ENCODE measurements at regions not wholly inside any gene's neighbourhood (a gene's known extent, or its start where the extent isn't known, plus 50 kb on each side); places are given as distances from the start of the nearest gene placed in this dataset.

DNA sequence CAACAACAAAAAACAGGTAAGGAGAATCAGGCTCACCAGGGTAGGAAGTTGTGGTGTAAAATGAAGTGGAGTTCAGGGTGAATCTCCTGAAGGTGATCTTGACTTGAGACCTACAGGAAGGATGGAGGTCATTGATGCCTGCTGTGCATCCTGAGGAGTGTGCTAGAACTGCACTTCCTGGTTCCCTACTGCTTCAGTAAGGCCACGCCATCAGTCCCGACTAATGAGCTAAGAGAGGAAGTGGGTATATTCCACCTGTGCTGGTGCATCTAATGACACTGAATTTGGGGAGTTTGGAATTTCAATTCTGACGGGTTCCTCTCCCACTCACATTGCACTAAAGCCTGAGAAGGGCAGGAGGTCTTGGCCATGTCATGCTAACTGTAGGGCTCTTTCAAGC, 349.3 kb upstream of the SLC14A2 start:
- no peak for DNase-seq (ENCODE audit: low spot score)

DNA sequence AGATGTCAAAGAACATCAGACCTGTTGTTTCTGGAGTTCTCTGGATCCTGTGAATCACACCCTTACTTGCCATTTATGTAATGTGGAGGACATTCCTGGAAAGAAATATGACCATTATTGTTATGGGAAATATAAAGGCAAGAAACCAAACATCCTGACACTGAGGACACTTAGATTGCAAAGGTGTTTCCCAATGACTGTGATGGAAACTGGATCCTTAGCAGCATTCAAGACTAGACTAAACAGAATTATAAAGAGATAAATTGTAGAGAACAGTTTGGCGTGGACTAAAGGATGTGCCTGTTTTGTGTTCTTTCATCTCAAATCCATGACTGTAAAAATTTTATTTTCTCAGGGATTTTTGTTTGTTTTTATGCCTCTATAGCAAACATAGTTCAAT, 347.7 kb upstream of the SLC14A2 start:
- no peak for DNase-seq (ENCODE audit: low spot score)

DNA sequence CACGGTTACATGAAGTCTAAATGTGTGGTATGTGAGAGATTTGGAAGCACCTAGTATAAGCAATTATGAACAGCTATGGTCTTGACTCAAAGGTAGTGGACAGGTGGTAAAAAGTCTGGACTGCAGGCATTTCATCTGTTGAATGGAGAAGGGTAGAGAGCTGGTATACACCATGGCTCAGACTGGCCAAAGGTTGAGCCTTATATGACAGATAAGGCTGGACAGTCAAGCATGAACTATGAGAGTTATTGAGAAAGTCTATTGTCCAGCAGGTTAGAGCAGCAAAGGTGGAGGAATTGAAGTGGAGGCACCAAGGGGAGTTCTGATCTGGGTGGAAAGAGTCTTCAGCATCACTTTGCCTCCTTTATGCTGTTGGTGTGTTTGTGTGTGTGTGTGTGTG, 346.7 kb upstream of the SLC14A2 start:
- no peak for DNase-seq (ENCODE audit: low spot score)

DNA sequence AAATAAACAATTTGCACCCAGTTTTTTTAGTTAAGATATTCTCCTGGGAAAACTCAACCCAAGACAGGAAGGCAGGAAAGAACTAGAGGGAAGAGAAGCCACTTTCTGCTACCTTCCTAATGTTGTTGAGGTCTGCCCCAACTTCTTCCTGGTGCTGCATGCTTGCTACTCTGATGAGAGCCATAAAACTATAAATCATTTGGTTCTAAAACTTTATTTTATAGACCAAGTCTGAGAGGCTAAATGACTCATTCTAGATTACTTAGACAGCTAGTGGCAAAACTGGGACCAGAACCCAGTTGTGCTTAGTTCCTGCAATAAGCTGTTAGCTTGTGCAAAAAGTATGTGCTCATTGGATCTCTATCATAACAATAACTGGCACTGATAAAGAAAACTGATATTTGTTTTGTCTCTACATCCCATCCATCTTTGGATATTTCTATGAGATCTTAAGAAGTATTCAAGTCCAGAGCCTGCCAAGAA, 344.9 kb upstream of the SLC14A2 start:
- no peak for DNase-seq (ENCODE audit: low spot score)

DNA sequence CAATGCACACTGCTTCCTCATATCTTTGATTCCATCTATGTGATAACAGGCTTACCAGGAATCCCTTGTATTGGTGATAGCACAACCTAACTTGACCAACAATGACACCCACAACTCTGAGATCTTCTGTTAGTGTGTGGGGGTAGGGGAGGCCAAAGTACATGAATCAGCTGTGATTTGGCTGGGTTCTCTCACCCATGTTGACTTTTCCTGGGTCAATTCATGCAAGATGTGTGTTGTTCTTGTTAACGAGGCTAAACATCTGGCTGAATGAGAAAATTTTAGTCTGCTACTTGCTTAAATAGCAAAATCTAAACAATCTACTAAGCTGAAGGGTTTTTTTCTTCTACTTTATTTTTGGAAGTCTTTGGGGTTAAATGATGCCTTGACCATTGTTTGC, 341.2 kb upstream of the SLC14A2 start:
- no peak for DNase-seq (ENCODE audit: low spot score)

DNA sequence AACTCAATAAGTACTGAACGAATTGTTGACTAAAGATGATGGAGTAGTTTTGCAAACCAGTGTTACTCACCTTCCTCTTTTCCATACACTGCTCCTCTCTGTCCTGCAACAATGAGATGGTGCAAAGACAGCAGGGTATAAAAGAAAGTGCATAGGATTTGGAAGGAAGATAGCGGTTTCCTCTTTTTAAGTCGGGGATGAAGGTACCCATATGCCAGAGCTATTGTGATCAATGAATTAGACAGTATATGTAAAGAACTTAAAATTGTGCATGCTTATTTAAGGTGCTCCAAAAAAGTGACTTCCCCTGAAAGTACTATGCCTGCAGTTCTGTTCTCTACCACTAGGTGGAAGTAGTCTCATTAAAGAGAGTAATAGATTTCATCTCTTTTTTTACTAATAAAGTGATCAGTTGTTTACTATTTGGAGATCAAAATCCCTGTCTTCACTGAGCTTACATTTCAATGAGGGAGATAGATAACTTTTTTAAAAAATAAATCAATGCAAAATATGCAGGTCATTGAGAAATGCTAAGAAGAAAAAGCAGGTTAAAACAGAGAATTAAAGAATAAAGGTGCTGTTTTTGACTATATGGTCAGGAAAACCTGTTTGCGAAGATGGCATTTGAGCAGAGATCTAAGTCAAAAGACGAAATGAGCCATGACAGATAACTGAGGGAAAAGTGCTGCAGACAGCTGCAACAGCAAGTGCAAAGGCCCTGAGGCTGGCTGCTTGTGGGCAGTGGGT, 339.7 kb upstream of the SLC14A2 start:
- DNase-seq (ENCODE audit: low spot score), result peak; percentile 69

DNA sequence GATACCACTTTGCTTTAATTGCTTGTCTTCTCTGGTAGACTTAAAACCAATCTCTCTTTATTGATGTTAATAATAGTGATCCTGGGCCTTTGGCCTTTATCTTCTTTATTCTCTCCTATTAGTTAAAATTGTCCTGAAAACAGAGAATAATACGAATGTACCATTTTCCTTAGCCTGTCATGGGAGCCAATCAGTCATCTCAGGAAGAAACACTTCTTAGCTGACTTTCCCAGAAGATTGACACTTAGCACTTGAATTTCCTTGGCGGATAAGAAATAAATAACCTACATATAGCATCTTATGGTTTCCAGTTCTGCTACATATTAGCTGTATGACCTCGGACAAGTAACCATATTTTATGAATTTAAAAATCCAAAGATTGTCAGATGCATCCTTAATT, 338.4 kb upstream of the SLC14A2 start:
- DNase-seq (ENCODE audit: low spot score), result no peak

DNA sequence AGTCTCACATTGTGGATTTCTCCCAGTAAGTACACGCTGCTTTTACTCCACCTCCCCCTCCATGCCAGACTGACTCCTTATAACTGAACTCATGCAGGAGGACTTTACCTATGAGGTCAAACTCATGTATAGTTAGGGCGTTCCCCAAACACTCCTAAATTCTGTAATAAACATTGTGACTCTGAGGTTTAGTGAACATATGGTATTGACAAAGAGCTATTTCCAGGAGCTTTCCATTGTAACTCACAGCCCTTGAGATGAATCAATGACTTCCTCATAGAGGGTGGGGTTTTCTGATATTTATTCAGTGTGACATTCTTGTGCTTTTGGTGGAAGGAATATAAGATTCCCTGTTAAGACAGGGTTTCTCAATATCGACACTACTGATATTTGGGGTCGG, 337.4 kb upstream of the SLC14A2 start:
- DNase-seq (ENCODE audit: low spot score), result no peak

DNA sequence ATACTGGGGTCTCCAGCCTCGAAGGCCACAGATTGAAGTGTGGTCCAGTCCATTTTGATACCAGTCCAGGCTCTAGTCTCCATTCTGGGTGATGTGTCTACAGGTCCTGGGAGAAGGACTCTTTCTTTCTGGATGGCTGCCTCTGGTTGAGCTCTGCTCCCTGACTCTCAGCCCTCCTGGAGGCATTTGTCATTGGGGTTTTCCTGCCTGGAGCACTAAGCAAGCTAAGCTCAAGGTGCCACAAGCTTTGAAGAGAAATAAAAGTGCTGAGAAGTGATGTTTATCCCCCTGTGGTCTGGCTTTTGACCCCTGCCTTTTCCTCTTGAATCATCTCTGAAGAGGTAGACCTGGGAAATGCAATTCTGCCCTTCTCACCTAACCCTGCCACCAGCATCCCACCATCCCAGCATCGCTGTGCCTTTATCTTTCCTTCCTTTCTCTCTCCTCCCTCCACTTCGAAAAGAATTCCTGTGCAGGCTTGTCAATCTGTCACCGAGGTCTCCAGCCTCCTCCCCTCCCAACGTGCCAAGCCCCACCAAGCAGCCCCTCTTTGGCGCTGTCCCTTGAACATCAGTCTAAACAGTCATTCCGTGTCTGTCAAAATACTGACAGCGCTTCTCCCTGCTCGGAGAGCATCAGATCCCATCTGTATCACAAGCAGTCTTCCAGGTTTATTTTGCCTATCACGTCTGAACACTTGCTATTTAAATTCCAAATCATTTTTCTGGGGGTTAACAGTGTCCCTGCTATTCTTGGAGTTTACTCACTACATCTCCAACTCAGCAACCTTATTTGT, 334.6 kb upstream of the SLC14A2 start:
- DNase-seq (ENCODE audit: low spot score), result no peak

DNA sequence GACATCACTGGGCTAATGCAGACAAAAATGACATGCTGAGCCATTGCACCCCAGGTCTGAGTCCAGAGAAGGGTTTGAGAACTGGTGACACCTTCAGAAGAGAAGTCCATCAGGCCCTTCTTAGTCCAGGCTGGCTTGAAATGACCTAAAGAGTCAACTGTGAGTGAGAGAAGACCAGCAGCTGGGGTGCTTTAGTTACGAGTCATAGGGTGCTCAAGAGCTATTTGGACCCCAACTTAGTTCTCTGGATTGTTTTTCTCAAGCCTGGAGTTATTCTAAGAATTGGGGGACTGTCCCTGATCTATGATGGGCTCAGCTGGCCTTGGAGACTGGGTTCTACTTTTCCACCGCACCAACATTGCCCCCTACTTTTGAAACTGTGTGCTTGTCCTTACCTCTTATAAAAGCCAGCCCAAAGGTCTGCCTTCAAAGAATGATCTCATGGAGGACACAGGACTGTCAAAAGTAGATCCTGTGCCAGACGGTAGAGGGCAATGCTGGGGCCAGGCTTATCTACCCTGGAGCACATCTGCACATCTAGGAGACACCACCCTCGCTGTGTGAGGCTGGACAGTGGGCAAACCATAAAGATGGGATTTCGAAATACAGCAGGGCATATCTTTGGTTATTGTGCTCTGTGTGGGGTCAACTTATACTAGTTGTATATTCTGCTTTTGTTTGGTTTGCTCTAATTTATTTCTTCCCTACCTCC, 333.0 kb upstream of the SLC14A2 start:
- peak; percentile 3 for DNase-seq (ENCODE audit: low spot score)

DNA sequence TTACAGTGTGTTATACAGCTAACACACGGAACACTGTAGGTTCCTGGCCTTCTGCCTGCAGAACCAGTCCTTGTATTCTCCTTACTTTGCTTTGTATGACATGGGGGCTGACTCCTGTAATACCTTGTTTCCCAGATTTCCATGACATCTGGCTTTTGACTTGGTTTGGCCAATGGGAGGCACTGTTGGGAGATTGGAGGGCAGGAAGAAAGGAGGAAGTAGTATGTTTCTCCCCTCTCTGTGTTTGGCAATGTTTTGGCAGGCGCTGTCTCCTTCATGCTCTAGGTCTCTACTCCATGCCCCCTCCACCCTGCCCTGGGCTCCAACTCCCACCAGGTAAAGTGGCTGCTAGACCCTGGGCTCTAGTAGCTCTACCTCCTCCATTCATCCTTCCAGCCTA, 331.1 kb upstream of the SLC14A2 start:
- no peak for DNase-seq (ENCODE audit: low spot score)

DNA sequence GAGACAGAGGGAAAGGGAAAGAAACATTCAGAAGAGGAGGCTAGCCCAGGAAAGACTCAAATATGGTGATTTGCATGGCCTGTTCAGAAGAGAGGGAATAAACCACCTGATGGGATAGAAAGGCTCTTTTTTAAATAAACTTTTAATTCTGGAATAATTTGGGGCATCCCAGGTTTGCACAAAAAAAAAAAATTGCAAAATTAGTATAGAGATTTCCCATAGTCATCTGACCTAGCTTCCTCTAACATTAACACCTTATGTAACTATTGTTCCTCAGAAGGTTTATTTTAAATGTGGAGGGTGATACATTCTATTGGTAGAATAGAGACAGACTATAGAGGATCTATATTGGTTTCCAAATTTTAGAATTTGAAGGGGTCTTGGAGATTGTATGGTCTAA, 330.4 kb upstream of the SLC14A2 start:
- no peak for DNase-seq (ENCODE audit: low spot score)

DNA sequence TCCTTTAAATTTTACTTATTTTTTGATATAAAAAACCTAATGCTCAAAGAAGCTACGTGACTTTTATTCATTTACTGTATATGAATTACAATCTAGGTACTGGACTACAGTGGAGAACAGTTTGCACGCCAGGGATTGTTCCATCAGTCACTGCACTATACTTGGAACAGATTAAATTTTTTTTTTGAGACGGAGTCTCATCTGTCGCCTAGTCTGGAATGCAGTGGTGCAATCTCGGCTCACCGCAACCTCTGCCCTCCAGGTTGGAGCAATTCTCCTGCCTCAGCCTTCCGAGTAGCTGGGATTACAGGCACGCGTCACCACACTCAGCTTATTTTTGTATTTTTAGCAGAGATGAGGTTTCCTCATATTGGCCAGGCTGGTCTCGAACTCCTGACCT, 330.0 kb upstream of the SLC14A2 start:
- no peak for DNase-seq (ENCODE audit: low spot score)

DNA sequence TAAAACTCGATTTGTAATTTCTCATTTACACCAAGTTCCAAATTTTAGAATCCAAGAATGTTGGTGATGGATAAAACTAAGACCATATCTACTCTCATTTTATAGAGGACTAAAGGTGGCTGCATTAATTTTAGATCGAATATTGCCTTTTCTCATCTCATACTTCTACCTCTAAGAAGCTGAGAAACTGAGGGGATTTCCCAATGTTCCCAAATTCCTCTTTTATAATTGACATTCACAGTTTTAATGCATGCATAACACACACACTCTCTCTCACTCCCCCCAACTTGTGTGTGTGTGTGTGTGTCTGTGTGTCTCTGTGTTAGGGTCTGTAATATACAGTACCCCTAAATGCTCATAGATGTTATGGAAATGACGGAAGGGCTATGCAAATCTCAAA, 328.8 kb upstream of the SLC14A2 start:
- no peak for DNase-seq (ENCODE audit: low spot score)

DNA sequence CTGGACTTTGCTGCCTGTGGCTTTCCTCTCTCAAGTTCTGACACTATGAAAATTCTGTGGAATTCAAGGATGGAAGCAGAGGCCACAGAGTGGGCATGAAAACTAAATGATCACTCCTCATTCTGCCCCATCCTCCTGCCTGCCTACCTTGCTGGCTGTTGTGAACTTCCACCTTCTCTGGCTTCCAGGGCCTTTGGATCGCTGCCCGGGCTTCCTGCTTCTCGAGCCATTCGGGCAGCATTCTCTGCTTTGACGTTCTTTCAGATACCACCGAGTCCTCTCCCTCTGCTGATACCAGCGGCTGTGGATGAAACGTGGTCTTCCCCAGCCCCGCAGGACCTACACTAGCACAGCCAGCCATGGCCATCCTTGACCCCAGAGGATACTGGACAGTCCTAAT, 327.7 kb upstream of the SLC14A2 start:
- no peak for DNase-seq (ENCODE audit: low spot score)

DNA sequence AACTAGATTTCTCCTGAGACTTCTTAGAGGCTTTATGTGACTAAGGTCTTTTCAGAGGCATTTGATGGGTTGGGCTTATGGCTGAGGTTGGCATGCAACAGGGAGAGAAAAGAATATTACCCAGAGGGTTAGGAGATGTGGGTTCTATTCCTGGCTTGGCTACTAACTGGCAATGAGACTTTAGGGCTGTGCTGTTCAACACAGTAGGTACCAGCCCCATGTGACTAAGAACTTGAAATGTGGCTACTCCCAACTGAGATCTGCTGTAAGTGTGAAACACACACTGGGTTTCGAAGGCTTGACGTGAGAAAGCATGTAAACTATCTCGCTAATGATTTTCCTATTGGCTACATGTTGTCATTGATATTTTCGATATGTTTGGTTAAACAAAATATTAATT, 324.9 kb upstream of the SLC14A2 start:
- no peak for DNase-seq (ENCODE audit: low spot score)

DNA sequence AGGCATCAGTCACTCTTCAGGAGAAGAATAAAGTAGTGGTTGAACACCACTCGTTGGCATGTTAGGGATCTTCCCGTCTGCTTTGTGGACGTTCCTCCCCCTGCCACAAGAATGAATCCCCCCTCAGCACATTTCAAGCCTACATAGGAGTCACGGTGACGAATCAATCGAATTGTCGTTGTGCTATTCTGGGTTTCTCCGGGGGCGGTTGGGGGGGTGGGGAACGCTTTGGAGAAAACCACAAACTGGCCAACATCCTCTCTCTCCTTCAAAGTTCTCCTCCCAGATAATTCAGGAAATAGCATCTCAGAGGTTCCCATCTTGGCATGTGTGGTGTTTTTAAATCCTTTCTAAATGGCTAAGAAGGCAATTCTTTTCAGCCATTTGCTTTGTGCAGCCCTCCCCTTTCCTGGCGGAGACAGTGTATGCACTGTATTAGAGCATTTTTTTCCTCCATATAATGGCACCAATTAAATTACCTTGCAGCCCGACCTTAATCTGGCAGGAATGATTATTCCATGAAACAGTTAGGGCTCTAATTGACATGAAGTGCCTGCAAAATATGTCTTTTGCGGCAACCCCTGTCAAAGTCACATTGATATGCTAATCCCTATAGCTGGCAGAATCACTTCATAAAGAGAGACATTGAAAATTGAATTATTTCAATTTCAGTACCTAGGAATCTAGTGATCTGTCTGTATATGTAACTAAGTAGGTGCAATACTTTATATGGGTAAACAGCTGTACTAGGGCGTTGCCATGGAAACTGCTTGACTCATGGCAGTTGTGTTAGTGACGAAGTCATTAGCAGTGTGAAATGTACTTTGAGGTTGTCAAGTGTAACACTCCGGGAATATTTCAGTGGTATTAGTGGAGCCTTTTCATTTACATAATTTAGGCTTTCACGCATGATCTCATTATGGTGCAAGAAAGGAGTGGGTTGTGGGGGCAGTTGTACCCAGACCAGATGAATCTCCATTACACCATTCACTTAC, 323.4 kb upstream of the SLC14A2 start:
- DNase-seq (ENCODE audit: low spot score), result no peak

DNA sequence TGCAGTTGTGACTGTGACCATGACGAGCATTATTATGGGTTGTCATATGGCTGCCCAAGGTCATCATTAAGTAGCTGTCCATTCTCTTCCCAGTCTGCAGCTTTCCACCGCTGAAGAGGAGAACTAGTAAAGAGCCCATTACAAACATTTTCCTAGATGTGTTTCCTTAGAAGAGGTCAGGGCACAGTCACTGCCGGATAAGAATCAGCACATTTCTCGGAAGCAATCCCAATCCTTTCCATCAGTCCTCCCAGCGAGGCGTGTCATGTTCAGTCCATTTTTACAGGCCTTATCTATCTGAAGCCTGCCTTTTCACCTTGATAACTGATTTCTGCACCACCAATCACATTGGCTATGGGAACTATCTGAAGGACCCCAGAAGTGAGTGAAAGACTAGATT, 319.9 kb upstream of the SLC14A2 start:
- no peak for DNase-seq (ENCODE audit: low spot score)

DNA sequence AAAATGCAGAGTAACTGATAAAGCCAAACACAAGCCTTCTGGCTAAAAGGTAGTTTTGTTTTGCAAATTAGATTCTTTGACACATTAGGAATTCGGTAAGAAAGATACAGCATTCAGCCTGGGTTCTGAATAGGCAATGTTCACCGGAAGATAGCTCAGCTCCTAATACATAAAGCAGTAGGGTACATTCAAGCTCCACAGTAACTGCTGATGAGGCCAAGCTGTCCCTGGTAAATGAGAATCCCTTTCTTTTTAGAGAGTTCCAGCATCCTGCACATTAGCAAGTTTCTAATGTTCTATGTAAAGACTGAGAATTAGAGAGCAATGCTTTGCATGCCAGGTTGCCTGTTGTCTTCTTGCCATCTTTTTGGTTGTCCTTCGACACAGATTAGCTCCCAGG, 316.3 kb upstream of the SLC14A2 start:
- no peak for DNase-seq (ENCODE audit: low spot score)

DNA sequence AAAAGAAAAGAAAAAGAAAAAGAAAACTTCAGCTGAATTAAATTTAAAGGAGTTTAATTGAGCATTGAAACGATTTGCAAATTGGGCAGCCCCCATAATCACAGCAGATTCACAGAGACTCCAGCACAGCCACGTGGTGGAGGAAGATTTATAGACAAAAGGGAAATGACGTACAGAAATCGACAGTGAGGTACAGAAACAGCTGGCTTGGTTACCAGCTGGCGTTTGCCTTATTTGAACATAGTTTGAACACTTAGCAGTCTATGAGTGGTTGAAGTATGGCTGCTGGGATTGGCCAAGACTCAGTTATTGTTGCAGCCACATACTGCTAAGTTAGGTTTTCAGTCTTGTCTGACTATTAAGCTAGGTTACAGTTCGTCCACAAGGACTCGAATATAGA, 312.2 kb upstream of the SLC14A2 start:
- DNase-seq (ENCODE audit: low spot score), result peak; percentile 26

DNA sequence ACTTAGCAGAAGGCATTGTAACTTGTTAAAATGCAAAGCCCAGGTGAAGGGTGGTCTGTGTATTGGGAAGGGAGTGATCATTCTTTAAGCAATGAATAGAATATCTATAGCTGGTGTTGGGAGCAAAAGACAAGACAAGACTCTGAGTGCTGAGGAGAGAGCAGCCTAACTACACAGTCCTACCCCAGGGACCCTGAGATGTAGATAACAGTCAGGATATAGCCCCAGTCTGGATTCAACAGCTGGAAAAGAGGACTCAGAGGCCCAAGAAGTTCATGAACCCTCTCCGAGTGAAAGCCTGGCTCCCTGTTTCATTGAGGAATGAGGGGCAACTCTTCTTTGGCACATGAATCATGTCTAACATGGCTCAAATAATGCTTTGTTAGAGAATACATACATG, 310.7 kb upstream of the SLC14A2 start:
- no peak for DNase-seq (ENCODE audit: low spot score)
